NAMALWA (cell line): ENCODE measurements at regions not wholly inside any gene's neighbourhood (a gene's known extent, or its start where the extent isn't known, plus 50 kb on each side); places are given as distances from the start of the nearest gene placed in this dataset.

Experiments used
- DNase-seq: peaks from one replicate; pipeline ENCODE4 v3.0.0-alpha.2; 2015; ENCODE audit warnings: low spot score

DNA sequence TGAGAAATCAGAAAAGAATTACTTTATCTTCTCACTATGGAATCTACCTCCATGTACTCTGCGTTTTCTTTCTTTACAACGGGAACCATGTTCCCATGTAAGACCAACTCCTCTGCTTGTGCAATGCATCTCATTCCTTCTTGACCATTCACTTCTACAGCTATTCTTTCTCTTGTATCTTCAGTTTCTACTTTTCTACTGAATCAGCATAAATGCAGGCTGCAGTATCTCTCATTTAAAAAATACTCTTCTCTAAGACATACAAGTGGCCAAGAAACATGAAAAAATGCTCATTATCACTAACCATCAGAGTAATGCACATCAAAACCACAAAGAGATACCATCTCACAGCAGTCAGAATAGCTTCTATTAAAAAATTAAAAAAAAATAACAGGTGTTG lies 74.1 kb upstream of the NANOGP8 start:
- DNase-seq, result no peak

DNA sequence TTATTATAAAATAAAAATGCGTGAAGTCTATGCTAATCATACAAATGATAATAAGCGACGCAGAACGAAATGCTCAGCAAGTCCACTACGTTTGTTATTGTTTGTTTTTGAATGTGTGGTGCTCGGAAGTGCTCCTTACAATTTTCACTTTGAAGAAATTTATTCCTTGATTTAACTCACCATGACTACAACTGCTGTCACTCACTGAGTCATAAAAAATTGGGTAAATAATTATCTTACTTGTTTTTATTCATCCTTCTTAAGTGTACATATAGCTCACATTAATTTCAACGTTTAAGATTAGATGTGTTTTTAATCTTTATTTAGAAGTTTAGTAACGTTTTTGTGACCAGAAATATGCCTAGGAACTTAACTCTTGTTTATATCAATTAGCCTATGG lies 66.7 kb upstream of the NANOGP8 start:
- no peak for DNase-seq

DNA sequence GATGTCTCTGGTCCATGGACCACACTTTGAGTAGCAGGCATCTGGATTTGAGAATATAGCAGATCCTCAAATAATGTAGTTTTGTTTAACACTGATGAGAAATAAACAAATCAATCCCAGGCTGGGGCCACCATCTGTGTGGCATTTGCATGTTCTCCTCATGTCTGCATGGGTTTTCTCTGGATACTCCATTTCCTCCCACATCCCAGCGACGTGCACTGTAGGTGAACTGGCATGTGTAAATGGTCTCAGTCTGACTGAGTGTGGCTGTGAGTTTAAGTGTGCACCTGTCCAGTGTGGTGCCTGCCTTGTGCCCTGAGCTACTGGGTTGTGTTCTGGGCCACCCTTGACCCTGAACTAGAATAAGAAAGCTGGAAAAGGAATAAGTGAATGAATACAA lies 66.3 kb upstream of the NANOGP8 start:
- DNase-seq, result no peak

DNA sequence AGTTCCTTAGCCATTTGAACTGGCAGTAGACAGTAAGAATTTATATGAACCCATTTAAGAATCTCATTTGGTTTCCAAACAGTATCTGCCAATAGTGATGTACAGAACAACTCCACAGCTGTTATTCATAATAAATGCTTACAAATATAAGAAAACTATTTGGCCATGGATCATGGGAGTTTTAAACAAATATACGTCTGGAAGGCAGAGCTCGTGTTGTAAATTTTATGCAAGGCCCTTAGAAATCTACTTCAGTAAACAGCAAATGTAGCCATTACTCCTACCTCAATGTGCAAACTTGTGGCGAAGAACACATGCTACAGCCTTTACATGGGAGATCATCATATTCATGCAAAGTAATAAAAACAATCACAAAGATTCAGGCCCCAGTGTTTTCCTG lies 65.3 kb upstream of the NANOGP8 start:
- no peak for DNase-seq

DNA sequence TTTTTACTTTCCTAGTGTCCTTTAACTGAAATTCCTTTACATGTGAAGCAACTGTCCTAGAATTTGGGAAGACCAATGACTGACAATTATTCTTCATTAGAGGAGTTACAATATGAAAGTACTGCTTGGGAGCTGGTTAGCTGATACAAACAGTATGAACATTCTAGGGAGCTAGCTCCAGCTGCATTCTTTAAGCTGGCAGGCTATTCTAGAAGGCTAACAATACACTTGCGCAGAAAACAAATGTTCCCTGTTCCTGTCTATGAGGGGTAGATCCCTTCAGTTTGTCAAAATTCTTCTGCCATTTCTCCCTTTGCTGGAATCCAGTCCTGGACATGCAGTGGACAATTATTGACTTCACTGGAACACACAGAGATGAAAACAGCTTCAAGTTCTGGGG lies 60.2 kb upstream of the NANOGP8 start:
- no peak for DNase-seq

- DNase-seq, result no peak
Measured at GRCh38 chr15:35142578-35142977, 57.5 kb upstream of the NANOGP8 start.

DNA sequence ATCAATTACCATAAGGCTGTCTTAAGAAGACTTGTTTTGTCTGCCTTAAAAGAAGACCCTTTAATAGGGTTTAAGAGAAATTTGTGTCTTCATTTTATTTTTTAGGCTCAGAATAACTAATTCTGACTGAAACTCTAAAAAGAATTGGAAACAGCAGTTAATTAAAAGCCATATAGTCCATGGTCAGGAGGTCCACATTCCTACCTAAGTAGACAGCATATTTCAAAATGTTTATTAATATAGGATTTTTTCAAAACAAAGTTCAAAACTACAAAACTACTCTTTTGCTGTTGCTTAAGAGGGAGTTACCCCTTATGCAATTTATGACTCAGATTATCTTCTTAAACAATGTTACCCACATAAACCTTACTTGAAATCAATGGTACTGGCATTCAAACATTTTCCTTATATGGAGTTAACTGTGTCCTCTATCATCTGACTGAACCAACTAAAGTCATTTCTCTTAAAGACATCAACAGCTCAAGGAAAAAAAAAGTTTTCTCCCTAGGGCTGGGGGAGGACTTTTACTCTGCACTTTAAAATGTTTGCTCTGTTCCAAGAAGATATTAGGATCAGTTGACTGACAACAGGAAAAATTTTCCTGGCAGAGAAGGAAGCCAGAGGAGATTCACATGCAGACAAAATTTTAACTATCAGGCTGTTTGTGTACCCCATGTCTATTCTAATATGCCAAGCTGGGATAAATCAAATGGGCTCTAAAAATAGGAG lies 56.8 kb upstream of the NANOGP8 start:
- no peak for DNase-seq

DNA sequence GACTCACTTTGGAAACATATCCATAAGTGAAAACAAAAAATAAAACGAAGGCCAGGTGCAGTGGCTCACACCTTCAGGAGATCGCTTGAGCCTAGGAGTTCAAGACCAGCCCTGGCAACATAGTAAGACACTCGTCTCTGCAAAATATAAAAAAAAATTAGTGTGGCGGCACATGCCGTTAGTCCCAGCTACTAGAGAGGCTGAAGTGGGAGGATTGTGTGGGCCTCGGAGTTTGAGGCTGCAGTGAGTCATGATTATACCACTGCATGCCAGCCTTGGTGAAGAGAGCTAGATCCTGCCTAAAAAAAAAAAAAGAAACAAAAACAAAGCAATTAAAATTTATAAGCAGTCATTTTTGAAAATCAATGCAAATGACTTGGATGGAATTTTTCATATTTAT lies 54.7 kb upstream of the NANOGP8 start:
- DNase-seq, result no peak

- no peak for DNase-seq
Measured at GRCh38 chr15:35137190-35137574, 52.1 kb upstream of the NANOGP8 start.

- no peak for DNase-seq
Measured at GRCh38 chr15:35136321-35137189, 51.5 kb upstream of the NANOGP8 start.
